ENCODE measurements at regions not wholly inside any gene's neighbourhood (a gene's known extent, or its start where the extent isn't known, plus 50 kb on each side); places are given as distances from the start of the nearest gene placed in this dataset.

- FAIRE-seq (no peak), DNase-seq (ENCODE audit: low read depth) (peak; percentile 2)
- H3K27me3 ChIP-seq (ENCODE audit: insufficient read depth, low read length), result no peaks in the 10 kb centered on the region
- H4K20me1 ChIP-seq (ENCODE audit: insufficient read depth, low read length), result no peaks in the 10 kb centered on the region
- H2AFZ ChIP-seq (ENCODE audit: low read depth, low read length), result no peak overlapping the region
- H3K27ac ChIP-seq (ENCODE audit: low read depth, low read length), result no peak overlapping the region
- no peak overlapping the region for H3K4me2 ChIP-seq (ENCODE audit: low read length)
- no peaks in the 10 kb centered on the region for H3K79me2 ChIP-seq (ENCODE audit: insufficient read depth, low read length)
- no peaks in the 10 kb centered on the region for H3K36me3 Mint-ChIP-seq (ENCODE audit: low read depth, unreplicated experiment)
- TF ChIP-seq CTCF (IDR thresholded peaks at IDR 0.05; ENCODE audit: insufficient read depth, low read depth, low read length), result no peak
- H3K27me3 Mint-ChIP-seq (ENCODE audit: low read depth, unreplicated experiment), result no peaks in the 10 kb centered on the region
- H3K27ac Mint-ChIP-seq (ENCODE audit: unreplicated experiment), result no peak overlapping the region
- H3K9me3 ChIP-seq (ENCODE audit: insufficient read depth, low read depth, low read length), result no peaks in the 10 kb centered on the region
- H3K4me3 Mint-ChIP-seq (ENCODE audit: unreplicated experiment), result no peak overlapping the region
- no peaks in the 10 kb centered on the region for H3K4me1 ChIP-seq (ENCODE audit: insufficient read depth, low read length)
- no peak overlapping the region for H3K4me3 ChIP-seq (ENCODE audit: insufficient read depth, low read depth, low read length)
- H3K9ac ChIP-seq (ENCODE audit: low read length), result no peak overlapping the region
- no peaks in the 10 kb centered on the region for H3K36me3 ChIP-seq (ENCODE audit: insufficient read depth, low read length)
- H3K4me1 Mint-ChIP-seq (ENCODE audit: low read depth, unreplicated experiment), result no peaks in the 10 kb centered on the region
- H3K9me3 Mint-ChIP-seq (ENCODE audit: unreplicated experiment), result no peaks in the 10 kb centered on the region
Observed at GRCh38 chr4:125985856-125986255, 671.1 kb downstream of the FAT4 start.

DNA sequence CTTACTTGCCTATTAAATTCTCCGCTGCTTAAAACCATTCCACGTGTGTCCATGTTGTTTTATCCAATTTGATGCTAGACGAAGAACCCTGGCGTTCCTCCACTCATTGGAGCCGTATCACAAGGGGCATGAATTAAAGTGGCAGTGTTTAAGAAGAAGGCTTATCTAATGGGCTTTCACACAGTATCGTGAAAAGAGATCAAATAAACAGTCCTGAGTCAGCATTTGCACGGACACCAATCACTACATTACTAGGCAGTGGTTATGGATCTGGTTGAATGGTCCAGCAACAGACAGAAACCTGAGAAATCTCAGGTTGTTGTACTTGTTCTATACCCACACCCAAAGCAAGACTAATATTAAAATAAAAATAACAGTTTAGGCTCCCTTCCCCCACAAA lies 671.6 kb downstream of the FAT4 start:
- TF ChIP-seq EZH2 (IDR thresholded peaks at IDR 0.05; ENCODE audit: insufficient read depth, low read length) (no peak), CTCF (IDR thresholded peaks at IDR 0.05; ENCODE audit: insufficient read depth, low read depth, low read length) (no peak)
- Histone ChIP-seq H3K4me1 (ENCODE audit: insufficient read depth, low read length) (no peaks in the 10 kb centered on the region), H3K27ac (ENCODE audit: low read depth, low read length) (no peak overlapping the region), H3K27me3 (ENCODE audit: insufficient read depth, low read length) (no peaks in the 10 kb centered on the region), H3K36me3 (ENCODE audit: insufficient read depth, low read length) (no peaks in the 10 kb centered on the region), H3K9ac (ENCODE audit: low read length) (no peak overlapping the region), H3K4me3 (ENCODE audit: insufficient read depth, low read depth, low read length) (no peak overlapping the region), H3K79me2 (ENCODE audit: insufficient read depth, low read length) (no peaks in the 10 kb centered on the region), H2AFZ (ENCODE audit: low read depth, low read length) (no peak overlapping the region), H3K4me2 (ENCODE audit: low read length) (no peak overlapping the region), H3K9me3 (ENCODE audit: insufficient read depth, low read depth, low read length) (no peaks in the 10 kb centered on the region), H4K20me1 (ENCODE audit: insufficient read depth, low read length) (no peaks in the 10 kb centered on the region)
- no peaks in the 10 kb centered on the region for H3K36me3 Mint-ChIP-seq (ENCODE audit: low read depth, unreplicated experiment)
- no peak overlapping the region for H3K4me3 Mint-ChIP-seq (ENCODE audit: unreplicated experiment)
- FAIRE-seq (no peak), DNase-seq (ENCODE audit: low read depth) (no peak)
- peaks cover 3% of the 10 kb centered on the region for H3K4me1 Mint-ChIP-seq (ENCODE audit: low read depth, unreplicated experiment)
- H3K9me3 Mint-ChIP-seq (ENCODE audit: unreplicated experiment), result no peaks in the 10 kb centered on the region
- no peak overlapping the region for H3K27ac Mint-ChIP-seq (ENCODE audit: unreplicated experiment)
- no peaks in the 10 kb centered on the region for H3K27me3 Mint-ChIP-seq (ENCODE audit: low read depth, unreplicated experiment)

DNA sequence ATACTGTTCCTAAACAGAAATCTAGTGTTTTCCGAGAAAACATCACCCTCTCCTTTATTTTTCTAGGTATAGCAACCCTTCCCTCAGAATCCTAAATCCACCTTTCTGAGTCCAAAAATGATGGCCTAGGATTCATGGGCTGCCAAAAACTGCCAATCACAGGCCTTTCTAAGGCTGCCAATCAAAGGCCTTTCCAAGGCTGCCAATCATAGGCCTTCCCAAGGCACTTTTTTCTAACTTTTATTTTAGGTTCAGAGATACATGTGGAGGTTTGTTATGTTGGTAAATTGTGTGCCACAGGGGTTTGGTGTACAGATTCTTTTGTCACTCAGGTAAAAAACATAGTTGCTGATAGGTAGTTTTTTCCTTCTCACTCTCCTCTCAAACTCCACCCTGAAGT lies 673.7 kb downstream of the FAT4 start:
- TF ChIP-seq CTCF (IDR thresholded peaks at IDR 0.05; ENCODE audit: insufficient read depth, low read depth, low read length) (no peak), EZH2 (IDR thresholded peaks at IDR 0.05; ENCODE audit: insufficient read depth, low read length) (no peak)
- H3K4me2 ChIP-seq (ENCODE audit: low read length), result no peak overlapping the region
- no peaks in the 10 kb centered on the region for H3K4me1 ChIP-seq (ENCODE audit: insufficient read depth, low read length)
- no peak overlapping the region for H3K27ac ChIP-seq (ENCODE audit: low read depth, low read length)
- H2AFZ ChIP-seq (ENCODE audit: low read depth, low read length), result no peak overlapping the region
- FAIRE-seq (no peak), DNase-seq (ENCODE audit: low read depth) (no peak)
- no peaks in the 10 kb centered on the region for H3K36me3 Mint-ChIP-seq (ENCODE audit: low read depth, unreplicated experiment)
- no peak overlapping the region for H3K4me3 ChIP-seq (ENCODE audit: insufficient read depth, low read depth, low read length)
- peaks cover 5% of the 10 kb centered on the region for H3K4me1 Mint-ChIP-seq (ENCODE audit: low read depth, unreplicated experiment)
- no peaks in the 10 kb centered on the region for H3K27me3 ChIP-seq (ENCODE audit: insufficient read depth, low read length)
- no peak overlapping the region for H3K4me3 Mint-ChIP-seq (ENCODE audit: unreplicated experiment)
- H3K9me3 Mint-ChIP-seq (ENCODE audit: unreplicated experiment), result no peaks in the 10 kb centered on the region
- H3K9me3 ChIP-seq (ENCODE audit: insufficient read depth, low read depth, low read length), result no peaks in the 10 kb centered on the region
- H3K36me3 ChIP-seq (ENCODE audit: insufficient read depth, low read length), result no peaks in the 10 kb centered on the region
- no peaks in the 10 kb centered on the region for H3K27me3 Mint-ChIP-seq (ENCODE audit: low read depth, unreplicated experiment)
- H3K9ac ChIP-seq (ENCODE audit: low read length), result no peak overlapping the region
- no peak overlapping the region for H3K27ac Mint-ChIP-seq (ENCODE audit: unreplicated experiment)
- no peaks in the 10 kb centered on the region for H3K79me2 ChIP-seq (ENCODE audit: insufficient read depth, low read length)
- H4K20me1 ChIP-seq (ENCODE audit: insufficient read depth, low read length), result no peaks in the 10 kb centered on the region
